Esophagus muscularis mucosa (tissue), 4 donors: ENCODE measurements at regions not wholly inside any gene's neighbourhood (a gene's known extent, or its start where the extent isn't known, plus 50 kb on each side); places are given as distances from the start of the nearest gene placed in this dataset.
"Not testable (repeated sequence)": the region's sequence is repeated elsewhere in the genome, so short reads cannot be mapped to it uniquely, and the experiment has no call there.

Experiments
- DNase-seq: peaks from one replicate; pipeline ENCODE4 v3.0.0-alpha.2; 2017; ENCODE audit errors: extremely low spot score
- H3K27ac ChIP-seq, 4 donors: fragments of 200-600 bp; sonication (generic); replicated peaks in 1 of 4; 1 replicate in 3 of 4; 2 replicates in 1 of 4; pipeline ENCODE4 v1.5.1; 2016 to 2019; ENCODE audit warnings: mild to moderate bottlenecking in 1 of 4
- H3K27me3 ChIP-seq, 4 donors: fragments of 200-600 bp; sonication (generic); one replicate each; pipeline versions ENCODE4 v1.5.1 to v1.6.0; 2016 to 2019
- H3K36me3 ChIP-seq, 4 donors: fragments of 200-600 bp; sonication (generic); one replicate each; pipeline ENCODE4 v1.5.1; 2016 to 2019
- H3K4me1 ChIP-seq, 4 donors: fragments of 200-600 bp; sonication (generic); one replicate each; pipeline ENCODE4 v1.5.1; 2016 to 2019
- H3K4me3 ChIP-seq, 4 donors: fragments of 200-600 bp; sonication (generic); 1 replicate in 2 of 4; 2 replicates in 2 of 4; pipeline ENCODE4 v1.5.1; 2016 to 2019; ENCODE audit warnings: mild to moderate bottlenecking in 4 of 4, moderate library complexity in 1 of 4
- H3K9me3 ChIP-seq, 4 donors: fragments of 200-600 bp; sonication (generic); 1 replicate in 3 of 4; 2 replicates in 1 of 4; pipeline ENCODE4 v1.5.1; 2016 to 2019
- EP300 ChIP-seq: sonication (generic); formaldehyde crosslinking; IDR thresholded peaks from one replicate; pipeline ENCODE4 v1.6.1; 2017; ENCODE audit warnings: antibody characterized with exemption
- POLR2A ChIP-seq: fragments of 450-650 bp; IDR thresholded peaks from one replicate; pipeline ENCODE4 v1.6.1; 2017; ENCODE audit warnings: antibody characterized with exemption, moderate library complexity, mild to moderate bottlenecking, low read depth
- POLR2AphosphoS5 ChIP-seq, 2 donors: sonication (generic); formaldehyde crosslinking; IDR thresholded peaks; one replicate each; pipeline ENCODE4 v1.6.1; 2017; ENCODE audit warnings: antibody characterized with exemption in 2 of 2
- WGBS: methylation state at CpG from one replicate; pipeline ENCODE4 v1.1.5; 2018; 5-methylcytosine and 5-hydroxymethylcytosine counted together
- intact Hi-C: fragments of 100-400 bp; cut with DNase I; formaldehyde crosslinking; loops from one replicate; pipeline ENCODE4 v1.15.1; 2023
- TF ChIP-seq, protein P1 (sequence below), 3 experiments: fragments of 200-600 bp in 2 of 3; fragments of 450-650 bp in 1 of 3; sonication (generic) in 2 of 3; IDR thresholded peaks; one replicate each; pipeline ENCODE4 v1.5.1; 2017 to 2019; ENCODE audit warnings: antibody characterized with exemption in 3 of 3, mild to moderate bottlenecking in 2 of 3, moderate library complexity in 1 of 3

DNA sequence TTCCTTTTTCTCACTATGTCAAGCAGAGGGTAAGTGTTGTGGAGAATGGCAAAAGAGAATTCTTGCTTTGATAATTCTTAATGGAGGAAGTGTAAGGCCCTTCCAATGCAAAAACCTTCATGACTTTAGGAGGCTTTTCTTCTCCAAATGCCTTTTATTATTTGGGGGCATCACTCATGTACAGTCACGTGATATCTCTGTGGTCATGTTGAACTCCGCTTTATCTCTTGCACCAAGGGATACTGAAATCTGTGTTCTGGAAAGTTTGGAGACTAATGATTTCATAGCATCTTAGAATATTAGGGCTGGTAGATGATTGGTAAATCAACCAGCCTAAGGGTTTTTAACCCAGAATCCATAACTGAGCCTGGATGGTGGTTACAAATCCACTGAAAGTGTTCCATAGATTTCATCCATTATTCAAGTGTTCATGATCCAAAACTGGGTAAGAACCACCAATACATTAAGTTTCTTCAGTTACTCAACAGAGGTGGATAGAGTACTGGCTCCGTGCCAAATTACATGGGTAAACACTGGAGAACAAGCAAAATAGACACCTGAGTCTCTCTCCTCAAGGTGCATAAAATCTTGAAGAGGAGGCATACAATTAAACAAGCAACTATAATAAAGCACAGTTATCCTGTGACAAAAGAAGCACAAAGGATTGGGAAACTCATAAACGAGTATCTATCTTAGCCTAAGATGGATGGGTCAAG lies 169.6 kb upstream of the EPHA4 start:
- Histone ChIP-seq H3K9me3 (no peaks in the 10 kb centered on the region), H3K4me3 (no peak overlapping the region), H3K36me3 (no peaks in the 10 kb centered on the region), H3K27ac (no peak overlapping the region), H3K4me1 (no peaks in the 10 kb centered on the region), H3K27me3 (no peaks in the 10 kb centered on the region)
- TF ChIP-seq, protein P1, sequence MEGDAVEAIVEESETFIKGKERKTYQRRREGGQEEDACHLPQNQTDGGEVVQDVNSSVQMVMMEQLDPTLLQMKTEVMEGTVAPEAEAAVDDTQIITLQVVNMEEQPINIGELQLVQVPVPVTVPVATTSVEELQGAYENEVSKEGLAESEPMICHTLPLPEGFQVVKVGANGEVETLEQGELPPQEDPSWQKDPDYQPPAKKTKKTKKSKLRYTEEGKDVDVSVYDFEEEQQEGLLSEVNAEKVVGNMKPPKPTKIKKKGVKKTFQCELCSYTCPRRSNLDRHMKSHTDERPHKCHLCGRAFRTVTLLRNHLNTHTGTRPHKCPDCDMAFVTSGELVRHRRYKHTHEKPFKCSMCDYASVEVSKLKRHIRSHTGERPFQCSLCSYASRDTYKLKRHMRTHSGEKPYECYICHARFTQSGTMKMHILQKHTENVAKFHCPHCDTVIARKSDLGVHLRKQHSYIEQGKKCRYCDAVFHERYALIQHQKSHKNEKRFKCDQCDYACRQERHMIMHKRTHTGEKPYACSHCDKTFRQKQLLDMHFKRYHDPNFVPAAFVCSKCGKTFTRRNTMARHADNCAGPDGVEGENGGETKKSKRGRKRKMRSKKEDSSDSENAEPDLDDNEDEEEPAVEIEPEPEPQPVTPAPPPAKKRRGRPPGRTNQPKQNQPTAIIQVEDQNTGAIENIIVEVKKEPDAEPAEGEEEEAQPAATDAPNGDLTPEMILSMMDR (IDR thresholded peaks at IDR 0.05), result no peak
- TF ChIP-seq POLR2A, result no peak
- TF ChIP-seq EP300, result no peak
- no peak for TF ChIP-seq POLR2AphosphoS5 (IDR thresholded peaks at IDR 0.05)
- intact Hi-C loops, result no loop called here
- WGBS, result 84% methylated on average over 4 of the region's 4 CpGs
- no peak for DNase-seq

DNA sequence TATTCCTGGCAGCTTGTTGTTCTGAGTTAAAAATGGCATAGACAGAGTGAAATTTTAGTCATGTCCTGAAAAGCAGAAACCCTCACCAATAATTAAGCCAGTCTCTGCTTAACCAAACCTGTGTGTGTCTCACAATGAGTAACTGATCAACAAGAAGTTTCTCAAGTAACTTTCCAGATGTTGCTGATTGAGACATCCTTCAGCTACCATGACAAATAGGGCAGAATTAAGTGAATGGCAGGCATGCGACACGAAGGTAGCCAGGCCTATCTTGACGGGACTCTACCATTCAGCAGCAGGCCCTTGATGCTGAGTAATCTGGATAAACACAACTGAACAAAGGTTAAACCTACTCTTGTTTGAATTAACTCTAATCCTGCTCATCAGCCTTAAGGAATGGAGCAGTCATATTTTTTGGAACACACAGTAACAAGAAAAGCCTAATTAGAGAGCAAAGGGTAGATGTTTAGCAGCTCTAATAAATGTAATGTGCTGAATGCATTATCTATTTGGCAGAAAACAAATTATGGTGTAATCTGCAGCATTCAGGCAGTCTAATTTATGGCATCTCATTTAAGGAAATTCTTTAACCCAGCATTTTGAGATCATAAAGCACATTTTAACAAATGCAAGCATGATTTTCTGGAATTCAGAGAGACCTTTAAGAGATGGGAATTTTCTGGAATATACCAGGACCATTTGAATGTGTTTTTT lies 159.5 kb upstream of the EPHA4 start:
- no peaks in the 10 kb centered on the region for H3K9me3 ChIP-seq
- no peak overlapping the region for H3K27ac ChIP-seq
- no peaks in the 10 kb centered on the region for H3K36me3 ChIP-seq
- 59% methylated on average over 3 of the region's 3 CpGs for WGBS
- intact Hi-C loops, result no loop called here
- no peak for DNase-seq
- no peak for TF ChIP-seq POLR2AphosphoS5 (IDR thresholded peaks at IDR 0.05)
- TF ChIP-seq POLR2A, result no peak
- TF ChIP-seq EP300, result no peak
- TF ChIP-seq, protein P1 (IDR thresholded peaks at IDR 0.05), result no peak
- no peak overlapping the region for H3K4me3 ChIP-seq
- H3K27me3 ChIP-seq, result no peaks in the 10 kb centered on the region
- no peaks in the 10 kb centered on the region for H3K4me1 ChIP-seq

DNA sequence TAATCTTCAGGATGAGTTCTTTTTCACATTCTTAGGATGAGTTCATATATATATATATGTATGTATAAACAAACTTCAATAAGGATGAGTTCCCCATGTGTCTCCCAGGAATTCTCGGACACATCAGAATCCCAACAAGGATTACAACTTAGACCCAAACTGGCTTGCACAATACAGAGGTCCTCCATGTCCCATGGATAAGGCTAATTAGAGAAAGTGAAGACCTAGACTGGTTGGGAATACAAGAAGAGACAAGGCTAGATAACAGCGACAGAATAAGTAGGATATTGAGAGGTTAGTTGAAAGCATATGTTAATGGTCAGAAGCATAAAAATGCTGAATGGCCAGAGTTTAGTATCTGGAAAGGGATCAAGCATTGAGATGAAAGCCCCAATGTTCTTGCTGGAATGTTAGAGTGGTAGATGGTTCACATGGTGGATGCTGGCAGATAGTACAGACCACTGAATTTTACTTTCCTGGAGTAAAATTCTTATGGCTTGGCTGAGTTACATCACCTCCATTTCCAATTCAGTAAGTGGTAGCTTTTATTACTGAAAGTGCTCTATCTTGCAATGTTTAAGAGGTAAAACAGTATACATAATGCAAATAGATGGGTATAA lies 154.9 kb upstream of the EPHA4 start:
- peaks cover 0 to 4% (median 0%) of the 10 kb centered on the region in 4 donors for H3K9me3 ChIP-seq
- H3K36me3 ChIP-seq, result no peaks in the 10 kb centered on the region
- no peak overlapping the region for H3K4me3 ChIP-seq
- intact Hi-C loops, result no loop called here
- H3K27me3 ChIP-seq, result no peaks in the 10 kb centered on the region
- no peak for TF ChIP-seq POLR2A
- no peak for TF ChIP-seq POLR2AphosphoS5 (IDR thresholded peaks at IDR 0.05)
- TF ChIP-seq, protein P1 (IDR thresholded peaks at IDR 0.05), result no peak
- TF ChIP-seq EP300, result no peak
- DNase-seq, result no peak
- H3K27ac ChIP-seq, result no peak overlapping the region
- 90% methylated on average over 2 of the region's 2 CpGs for WGBS
- no peaks in the 10 kb centered on the region for H3K4me1 ChIP-seq

DNA sequence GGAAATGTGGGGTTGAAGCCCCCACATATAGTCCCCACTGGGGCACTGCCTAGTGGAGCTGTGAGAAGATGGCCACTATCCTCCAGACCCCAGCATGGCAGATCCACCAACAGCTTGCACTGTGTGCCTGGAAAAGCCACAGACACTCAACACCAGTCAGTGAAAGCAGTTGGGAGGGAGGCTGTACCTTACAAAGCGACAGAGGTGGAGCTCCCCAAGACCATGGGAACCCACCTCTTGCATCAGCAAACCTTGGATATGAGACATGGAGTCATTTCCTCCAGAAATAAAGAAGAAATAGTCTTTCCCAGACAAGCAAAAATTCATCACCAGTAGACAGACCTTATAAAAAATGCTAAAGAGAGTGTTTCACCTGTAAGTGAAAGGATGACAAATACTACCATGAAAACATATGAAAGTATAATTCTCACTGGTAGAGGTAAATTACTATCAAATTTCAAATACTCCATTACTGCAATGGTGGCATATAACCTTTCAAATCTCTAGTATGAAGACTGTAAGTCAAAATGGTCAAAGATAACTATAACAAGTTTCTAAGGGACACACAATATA lies 152.6 kb upstream of the EPHA4 start:
- WGBS, result 67% methylated on average over 1 of the region's 1 CpG
- H3K4me3 ChIP-seq, result no peak overlapping the region
- no peak for TF ChIP-seq EP300
- no peak for TF ChIP-seq POLR2AphosphoS5 (IDR thresholded peaks at IDR 0.05)
- no peak overlapping the region for H3K27ac ChIP-seq
- intact Hi-C loops, result no loop called here
- no peak for DNase-seq
- H3K27me3 ChIP-seq, result no peaks in the 10 kb centered on the region
- no peaks in the 10 kb centered on the region for H3K36me3 ChIP-seq
- H3K4me1 ChIP-seq, result no peaks in the 10 kb centered on the region
- peaks cover 0 to 4% (median 0%) of the 10 kb centered on the region in 4 donors for H3K9me3 ChIP-seq

- DNase-seq, H3K27me3 ChIP-seq, H3K36me3 ChIP-seq, H3K4me3 ChIP-seq, H3K27ac ChIP-seq, H3K4me1 ChIP-seq, intact Hi-C loops, H3K9me3 ChIP-seq: not testable (repeated sequence)
- WGBS, result 88% methylated on average over 1 of the region's 1 CpG
These were observed 152.0 kb upstream of the EPHA4 start for GRCh38 chr2:221724117-221724516.
